AG08396 (cell line): ENCODE measurements at regions not wholly inside any gene's neighbourhood (a gene's known extent, or its start where the extent isn't known, plus 50 kb on each side); places are given as distances from the start of the nearest gene placed in this dataset.
"Not testable (repeated sequence)": the region's sequence is repeated elsewhere in the genome, so short reads cannot be mapped to it uniquely, and the experiment has no call there.

Source experiments
- DNase-seq: peaks from one replicate; pipeline ENCODE4 v3.0.0; 2012; ENCODE audit warnings: low spot score, mixed read lengths

DNA sequence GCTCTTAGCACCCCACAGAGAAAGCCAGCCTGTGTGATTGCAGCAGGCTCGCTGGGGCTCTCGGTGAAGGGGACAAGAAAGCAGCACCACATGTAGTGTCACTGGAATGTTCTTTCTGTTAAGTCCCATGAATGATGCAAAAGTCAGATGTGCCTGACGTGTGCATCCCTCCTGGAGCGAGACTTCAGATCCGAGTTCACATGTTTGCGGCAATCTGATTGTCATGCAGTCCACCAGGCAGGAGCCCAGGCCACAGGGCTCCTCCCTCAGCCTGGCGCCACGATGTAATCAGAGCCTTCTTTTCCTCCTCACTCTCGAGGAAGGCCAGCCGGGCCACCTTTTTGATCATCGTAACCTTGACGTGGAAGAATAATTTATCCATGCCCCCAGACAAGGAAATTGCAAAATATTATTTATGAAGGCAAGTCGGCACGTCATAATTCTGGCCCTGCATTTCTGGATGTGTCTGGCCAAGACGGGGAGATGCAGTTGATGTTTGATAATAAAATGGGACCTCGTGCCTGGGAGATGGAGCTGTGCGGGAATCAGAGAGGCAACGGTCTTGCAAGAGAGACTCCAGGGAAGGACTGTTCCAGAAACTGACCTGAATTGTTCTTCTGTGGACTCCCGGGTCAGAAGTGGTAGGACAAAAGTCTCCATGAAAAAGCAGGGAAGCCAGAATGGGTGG, 214.6 kb downstream of the PHETA1 start:
- no peak for DNase-seq

DNA sequence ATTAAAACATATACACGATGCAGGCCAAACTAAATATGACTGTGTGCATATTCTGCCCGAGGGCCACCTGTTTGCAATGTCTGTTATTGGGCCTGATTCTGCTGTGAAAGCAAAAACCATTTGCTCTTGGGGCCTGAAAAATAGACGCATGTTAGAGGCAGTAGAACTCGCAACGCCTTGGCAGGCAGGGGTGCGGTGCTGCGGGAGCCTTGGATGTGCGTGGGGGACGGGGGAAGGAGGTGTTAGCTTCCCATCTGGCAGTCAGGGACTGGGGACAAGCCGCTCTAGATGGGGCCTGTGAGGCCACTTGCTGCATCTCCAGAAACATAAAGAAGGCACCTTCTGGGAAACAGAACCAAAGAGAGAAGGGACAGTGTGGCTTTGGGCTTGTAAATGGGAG, 216.3 kb downstream of the PHETA1 start:
- DNase-seq: no peak

DNA sequence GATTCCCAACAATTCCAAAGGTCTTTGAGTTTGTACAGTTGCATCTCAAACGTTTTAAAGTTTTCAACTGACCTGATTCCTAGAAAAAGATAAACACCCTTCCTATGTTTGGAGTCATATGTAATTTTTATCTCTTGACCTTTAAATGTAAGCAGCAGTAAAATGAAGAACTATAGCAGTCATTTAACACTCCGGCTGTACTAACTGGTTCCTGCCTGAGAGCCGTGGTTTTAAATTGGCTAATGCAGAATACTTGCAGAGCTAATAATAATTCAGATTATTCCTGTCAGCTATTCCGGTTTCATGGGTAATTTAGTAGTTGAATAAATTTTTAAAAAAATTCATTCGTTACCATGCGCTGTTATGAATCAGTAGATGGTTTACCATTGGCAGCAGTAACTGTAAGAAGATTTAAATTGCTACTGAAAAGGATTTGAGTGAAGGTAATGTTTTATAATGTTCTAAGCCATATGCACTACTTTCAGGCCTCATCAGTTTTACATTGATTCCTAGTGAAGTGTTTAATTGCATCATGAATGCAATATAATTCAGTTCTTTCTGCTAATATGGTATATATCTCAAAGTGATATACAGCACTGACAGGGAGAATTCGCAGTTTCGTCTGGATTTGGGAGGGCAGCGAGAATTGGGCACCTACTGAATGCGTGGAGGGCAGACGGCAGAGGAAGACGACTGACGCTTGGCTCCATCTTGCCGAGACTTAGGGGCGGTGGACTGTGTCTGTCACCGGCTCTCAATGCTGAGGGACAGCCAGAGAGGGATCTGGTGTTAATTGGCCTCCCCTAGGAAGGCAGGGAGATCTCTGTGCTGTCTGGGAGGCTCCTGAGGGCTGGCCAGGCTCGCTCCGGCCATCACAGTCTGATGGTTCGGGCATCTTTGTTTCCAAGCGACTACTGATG, 217.7 kb downstream of the PHETA1 start:
- no peak for DNase-seq

DNA sequence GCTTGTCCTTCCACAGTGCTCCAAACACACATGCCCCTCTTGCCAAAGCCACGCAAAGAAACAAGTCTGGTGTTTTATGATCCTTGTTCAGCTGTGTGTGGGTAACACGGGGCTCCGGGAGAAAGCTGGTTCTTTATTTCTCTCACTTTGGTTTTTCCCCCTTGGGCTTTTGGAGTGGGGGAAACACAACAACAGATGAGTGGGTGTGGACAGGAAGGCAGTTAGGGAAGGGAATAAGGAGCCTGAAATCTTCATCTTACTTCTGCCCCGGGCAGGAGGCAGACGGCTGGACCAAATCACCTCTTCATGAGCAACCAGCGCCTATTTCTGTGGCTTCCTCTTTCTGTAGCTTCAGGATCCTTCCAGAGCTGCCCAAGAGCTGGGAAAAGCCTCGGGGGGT, 218.5 kb downstream of the PHETA1 start:
- no peak for DNase-seq

DNA sequence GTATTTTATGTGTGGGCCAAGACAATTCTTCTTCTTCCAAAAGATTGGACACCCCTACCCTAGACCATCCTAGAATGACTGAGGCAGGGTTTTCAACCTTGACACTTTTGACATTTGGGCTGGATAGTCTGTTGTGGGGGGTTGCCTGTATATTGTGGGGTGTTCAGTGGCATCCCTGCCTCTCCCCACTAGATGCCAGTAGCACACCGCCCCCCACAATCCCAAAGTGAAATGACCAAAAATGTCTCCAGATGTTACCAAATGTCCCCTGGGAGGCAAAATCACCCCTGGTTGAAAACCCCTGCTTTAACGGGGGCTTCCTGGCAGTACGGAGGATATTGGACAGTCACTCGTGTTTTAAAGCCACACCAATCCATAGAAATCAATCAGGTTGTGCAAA, 219.6 kb downstream of the PHETA1 start:
- no peak for DNase-seq

DNA sequence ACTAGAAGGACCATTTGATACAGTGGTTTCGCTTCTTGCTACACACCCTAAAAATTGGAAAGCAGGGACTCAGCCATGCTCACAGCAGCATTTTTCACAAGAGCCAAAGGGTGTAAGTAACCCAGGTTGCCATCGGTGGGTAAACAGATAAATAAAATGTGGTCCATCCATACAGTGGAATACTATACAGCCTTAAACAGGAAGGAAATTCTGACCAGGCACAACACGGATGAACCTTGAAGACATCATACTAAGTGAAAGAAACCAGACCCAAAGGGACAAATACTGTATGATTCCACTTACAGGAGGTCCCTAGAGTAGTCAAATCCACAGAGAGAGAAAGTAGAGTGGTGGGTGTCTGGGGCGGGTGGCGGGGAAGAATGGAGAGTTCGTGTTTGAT, 220.9 kb downstream of the PHETA1 start:
- no peak for DNase-seq

DNA sequence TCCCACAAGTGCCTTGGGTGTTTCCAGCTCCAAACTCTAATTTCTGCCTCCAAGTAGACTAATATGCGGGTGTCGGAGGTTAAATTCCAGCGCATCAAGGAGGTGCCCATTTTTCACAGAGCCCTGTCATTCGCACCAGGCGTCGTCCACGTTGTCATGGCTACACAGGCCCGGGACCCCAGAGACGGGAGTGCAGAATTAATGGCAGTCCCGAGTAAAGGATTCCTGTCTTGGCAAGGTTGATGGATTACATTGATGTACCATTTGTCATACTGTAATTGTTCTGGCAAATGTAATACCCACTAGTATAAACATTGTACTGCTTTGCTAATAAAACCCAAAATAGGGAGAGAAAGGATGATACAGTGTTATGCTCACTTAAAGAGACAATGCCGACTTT, 222.9 kb upstream of the MYL2 start:
- no peak for DNase-seq

DNA sequence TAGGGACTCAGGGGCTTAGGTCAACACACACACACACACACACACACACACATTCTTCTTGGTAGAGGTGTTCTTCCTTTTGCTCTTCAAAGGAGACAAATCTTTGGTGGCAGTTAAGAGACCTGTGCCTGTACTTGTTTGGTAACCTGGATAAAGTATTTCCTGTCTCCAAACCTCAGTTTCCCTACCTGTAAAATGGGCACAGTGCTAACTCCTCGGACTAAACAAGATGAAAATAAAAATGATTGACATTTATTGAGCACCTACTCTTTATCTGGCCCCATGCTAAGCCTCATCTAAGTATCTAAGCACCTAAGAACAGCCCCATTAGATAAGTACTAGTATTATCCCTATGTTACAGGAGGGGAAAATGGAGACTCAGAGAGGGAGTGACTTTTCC, 220.8 kb upstream of the MYL2 start:
- DNase-seq: no peak

DNA sequence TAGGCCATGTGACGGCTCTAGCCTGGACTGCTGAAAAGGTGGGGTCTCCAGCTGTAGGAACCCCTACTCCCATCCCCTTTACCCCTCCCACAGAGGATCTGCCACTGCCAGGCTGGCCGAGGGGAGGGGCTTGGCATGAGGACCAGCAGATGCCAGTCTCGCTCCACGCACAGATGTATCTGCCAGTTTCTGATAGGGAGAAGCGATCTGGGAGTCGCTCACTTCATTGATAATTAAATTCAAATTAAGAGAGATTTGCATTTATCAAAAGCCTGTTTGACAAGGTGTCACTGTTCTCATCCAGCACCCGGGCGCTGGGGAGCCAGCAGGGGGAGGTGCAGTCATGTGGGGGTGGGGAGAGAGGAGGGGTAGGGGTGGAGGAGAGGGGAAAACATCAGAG, 217.6 kb upstream of the MYL2 start:
- DNase-seq: no peak

DNA sequence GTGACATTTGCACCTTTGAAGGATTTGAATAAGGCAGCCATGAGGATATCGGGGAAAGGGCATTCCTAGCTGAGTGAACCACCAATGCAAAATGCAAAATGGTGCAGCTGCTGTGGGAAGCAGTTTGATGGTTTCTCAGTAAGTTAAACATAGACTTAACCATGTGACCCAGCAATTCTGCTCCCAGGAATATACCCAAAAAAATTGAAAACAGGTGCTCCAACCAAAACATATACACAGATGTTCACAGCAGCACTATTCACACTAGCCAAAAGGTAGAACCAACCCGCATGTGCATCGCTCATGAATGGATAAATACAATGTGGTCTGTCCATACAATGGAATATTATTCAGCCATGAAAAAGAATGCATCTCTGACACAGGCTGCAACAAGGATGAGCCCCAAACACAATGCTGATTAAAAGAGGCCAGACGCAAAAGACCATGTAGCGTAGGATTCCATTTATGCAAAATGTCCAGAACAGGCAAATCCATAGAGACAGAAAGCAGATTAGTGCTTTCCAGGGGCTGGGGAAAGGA, 215.0 kb upstream of the MYL2 start:
- DNase-seq: no peak

DNA sequence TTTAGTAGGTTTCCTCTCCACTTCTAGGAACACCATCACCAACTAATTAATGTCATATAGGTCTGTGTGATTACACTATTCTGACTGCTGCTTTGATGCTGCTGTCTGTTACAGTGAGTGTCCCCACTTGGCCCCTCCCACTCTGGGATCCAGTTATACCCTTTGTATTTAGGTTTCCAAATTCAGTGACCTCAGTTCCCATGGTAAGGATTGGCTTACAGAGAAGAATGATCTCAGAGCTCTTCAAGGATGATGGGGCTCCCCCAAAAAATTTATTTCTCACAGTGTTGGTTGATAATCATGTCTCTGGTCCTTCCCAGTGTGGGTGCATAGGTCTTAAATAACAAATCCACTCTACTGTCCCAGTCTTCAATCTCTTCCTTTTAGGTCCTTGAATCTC, 210.0 kb upstream of the MYL2 start:
- no peak for DNase-seq

DNA sequence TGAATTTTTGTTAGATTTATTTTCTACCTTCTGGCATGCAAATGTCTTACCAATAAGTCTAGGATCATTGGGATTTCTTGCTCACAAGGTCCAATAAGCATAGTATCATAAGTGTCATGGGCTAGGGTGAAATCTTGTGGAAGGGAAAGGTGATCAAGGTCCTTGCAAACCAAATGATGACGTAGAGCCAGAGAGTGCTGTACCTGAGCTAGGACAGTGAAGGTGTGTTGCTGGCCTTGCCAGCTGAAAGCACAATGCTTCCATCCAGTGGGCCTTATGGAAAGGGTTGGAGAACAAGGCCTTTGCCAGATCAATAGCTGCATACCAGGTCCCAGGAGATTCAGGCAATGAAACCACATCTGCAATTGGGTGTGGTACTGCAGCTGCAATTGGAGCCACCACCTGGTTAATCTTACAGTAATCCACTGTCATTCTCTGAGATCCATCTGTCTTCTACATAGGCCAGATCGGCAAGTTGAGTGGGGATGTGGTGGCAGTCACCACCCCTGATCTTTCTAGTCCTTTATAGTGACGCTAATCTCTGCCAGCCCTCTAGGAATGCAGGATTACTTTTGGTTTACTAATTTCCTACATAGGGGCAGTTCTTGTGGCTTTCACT, 208.9 kb upstream of the MYL2 start:
- DNase-seq: no peak

DNA sequence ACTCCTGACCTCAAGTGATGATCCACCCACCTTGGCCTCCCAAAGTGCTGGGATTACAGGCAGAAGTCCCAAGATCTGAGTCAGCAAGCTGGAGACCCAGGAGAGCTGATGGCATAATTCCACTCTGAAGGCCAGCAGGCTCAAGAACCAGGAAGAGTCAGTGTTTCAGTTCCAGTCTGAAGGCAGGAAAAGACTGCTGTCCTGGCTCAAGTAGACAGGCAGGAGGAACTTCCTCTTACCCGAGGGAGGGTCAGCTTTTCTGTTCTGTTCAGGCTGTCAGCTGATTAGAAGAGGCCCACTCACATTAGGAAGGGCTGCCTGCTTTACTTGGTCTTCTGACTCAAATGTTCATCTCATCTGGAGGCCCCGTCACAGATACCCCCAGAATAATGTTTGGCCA, 206.0 kb upstream of the MYL2 start:
- no peak for DNase-seq

DNA sequence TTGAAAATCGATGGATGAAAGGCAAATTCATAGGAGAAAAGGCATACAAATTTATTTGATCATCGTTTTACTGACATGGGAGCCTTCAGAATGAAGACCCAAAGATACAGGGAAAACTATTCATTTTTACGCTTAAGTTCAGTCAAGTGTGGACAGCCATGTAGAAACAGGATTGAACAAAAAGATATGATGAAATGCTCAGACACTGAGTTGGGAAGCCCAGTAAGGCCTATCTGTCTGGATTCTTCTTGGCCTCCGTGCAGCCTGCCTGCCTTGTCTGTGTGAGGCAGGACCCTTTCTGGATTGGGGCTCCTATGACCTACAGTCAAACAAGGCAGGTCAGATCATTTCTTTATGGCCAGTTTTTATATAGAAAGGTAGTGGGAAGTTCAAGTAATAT, 203.8 kb upstream of the MYL2 start:
- DNase-seq: no peak

DNA sequence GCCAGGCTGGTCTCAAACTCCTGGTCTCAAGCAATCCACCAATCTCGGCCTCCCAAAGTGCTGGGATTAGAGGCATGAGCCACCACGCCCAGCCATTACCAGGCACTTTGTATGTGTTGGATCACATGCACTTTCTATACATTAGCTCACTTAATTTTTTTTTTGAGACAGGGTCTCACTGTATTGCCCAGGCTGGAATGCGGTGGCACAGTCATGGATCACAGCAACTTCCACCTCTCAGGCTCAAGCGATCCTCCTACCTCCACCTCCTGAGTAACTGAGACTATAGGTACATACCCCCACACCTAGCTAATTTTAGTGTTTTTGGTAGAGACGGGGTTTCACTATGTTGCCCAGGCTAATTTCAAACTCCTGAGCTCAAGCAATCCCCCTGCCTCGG, 203.0 kb upstream of the MYL2 start:
- no peak for DNase-seq

DNA sequence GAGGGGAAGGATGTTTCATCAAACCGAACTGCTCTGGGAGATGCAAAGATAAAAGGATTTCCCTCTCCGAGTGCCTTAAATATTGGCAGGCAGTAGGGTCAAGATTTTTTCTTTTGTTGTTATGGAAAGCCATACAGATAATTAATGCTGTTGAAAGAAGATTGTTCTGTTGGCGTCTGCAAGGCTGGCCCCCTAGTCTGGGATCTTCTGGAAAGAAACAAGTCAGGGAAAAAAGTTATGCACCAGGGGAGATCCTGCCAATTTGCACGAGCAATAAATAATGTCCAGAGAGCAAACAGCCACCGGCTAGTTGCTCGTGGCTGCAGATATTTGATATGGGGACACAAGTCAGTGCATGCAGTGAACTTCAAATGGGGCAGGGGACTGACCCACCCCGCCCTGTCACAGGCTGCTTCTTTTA, 202.1 kb upstream of the MYL2 start:
- no peak for DNase-seq

DNA sequence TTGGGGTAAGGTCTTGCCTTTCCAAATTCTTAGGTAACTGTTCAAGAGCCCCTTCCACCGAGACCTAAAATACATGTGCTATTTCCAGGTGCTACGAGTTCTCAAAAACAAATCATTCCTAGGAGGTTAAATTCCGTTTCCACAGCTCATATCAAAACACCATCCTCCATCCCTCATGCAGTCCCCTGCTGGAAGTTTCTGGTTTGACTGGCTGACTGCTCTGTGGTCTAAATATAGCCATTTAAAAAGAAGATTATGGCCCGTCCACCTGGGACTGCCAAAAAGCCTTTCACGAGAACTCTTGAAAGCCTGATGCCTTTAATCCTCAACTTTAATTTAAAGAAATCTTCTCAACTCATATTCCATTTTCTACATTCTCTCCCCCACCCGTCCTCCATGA, 201.5 kb upstream of the MYL2 start:
- DNase-seq: no peak

DNA sequence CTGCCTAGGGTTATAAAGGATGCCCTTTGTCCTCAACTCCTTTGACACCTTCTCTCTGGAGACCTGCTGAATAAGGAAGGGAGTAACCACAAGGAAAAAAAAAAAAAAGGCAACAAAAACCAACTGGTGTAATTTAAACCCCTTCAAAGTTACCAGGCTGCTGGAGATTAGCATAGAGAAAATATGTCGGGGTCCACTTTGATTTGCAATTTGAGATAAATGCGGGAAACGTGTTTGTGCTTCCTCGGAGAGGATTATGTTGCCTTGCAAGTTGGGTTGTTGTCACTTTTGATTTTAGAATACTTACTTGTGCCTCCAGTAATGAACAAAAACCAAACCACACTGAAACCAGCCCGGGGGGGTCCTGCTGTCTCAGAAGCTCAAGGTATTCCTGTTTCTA, 200.2 kb upstream of the MYL2 start:
- no peak for DNase-seq

DNA sequence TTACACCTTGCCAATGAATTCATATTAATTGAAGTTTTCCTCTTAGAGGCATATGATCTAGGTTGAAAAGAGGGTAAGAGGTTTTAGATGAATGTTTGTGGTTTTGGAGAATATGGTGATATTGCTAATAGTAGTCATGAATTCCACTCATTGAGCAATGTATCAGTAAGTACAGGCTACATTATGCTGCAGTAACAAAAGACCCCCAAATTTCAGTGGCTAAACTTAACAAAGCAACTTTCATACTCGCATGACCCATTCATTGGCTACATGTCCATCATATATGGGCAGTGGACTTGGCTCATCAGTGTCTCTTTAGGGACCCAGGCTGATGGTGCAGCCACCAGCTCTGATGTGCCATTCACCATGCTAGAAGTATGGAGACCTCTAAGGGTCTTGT, 196.6 kb upstream of the MYL2 start:
- DNase-seq: no peak

DNA sequence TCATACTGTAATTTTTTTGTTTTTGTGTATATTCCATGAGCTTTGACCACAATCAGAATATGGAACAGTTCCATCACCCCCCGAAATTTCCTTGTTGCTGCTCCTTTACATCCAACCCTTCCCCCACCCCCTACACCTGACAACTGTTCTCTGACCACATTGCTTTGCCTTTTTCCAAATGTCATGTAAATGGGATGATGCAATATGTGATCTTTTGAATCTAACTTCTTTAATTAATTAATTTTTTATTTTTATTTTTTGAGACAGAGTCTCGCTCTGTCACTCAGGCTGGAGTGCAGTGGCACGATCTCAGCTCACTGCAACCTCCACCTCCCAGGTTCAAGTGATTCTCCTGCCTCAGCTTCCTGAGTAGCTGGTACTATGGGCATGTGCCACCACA, 192.9 kb upstream of the MYL2 start:
- not testable (repeated sequence) for DNase-seq

DNA sequence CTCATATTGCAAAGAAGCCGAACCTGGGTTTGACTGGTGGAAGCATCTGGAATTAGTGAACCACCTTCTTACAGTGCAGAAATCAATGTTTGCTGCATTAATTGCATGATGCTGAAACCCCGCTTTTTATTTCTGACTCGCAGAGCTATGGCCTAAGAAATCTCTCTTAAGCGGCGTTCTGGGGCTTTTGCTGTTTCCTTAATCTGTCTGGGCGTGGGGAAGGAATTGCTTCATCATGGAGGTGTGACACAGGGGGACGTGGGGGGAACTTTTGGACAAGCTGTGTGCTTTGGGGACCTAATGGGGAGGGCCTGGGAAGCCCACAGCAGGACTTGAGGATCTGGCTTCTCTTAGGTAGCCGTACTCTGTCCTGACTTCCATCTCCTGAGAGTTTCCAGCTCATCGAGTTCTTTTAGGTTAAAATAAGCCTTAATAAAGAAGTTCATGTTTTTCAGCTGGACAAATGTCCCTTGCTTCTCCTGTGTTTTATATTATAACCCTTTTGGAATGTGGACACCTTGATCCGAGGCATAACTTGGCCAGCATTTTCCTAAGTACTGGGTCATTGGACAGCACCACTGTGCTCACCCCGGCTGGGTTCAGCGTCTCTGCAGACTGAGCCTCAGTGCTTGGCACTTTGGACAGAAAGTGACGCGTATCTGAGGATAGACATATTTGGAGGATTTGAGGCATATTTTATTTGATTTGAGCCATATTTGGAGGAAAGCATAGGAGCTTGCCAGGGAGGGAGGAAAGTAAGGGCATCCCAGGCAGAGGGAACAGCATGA, 192.1 kb upstream of the MYL2 start:
- DNase-seq: no peak

DNA sequence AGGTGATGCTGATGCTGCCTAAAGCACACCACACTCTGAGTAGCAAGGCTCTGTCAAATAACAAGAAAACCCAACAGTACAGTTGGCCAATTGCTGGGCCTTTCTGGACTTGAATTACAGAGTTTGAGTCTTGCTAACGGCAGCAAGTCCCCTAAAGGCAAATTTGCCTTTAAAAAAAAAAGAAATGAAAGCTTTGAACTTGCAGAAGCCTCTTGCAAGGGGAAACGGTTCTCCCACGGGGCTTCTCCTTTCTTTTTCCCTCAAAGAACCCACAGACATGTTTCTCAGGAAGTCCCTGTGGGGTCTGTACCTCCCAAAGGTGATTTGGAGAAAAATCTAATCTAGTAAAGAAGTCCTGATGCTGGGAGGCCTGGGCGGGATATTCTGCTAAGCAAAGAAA, 191.3 kb upstream of the MYL2 start:
- no peak for DNase-seq
